ENCODE measurements at regions not wholly inside any gene's neighbourhood (a gene's known extent, or its start where the extent isn't known, plus 50 kb on each side); places are given as distances from the start of the nearest gene placed in this dataset.

GRCh38 chr11:69943066-69943465, 123.8 kb upstream of the FGF3 start:
- Histone ChIP-seq H3K9ac (ENCODE audit: low read length) (no peak overlapping the region), H3K9me3 (ENCODE audit: control insufficient read depth, low read length) (no peaks in the 10 kb centered on the region)
- DNase-seq (ENCODE audit: low read depth): no peak

GRCh38 chr11:69943506-69943905, 124.3 kb upstream of the FGF3 start:
- H3K4me3 ChIP-seq (ENCODE audit: low read length): no peak overlapping the region
- no peak for DNase-seq (ENCODE audit: low read depth)
- peaks cover 15% of the 10 kb centered on the region for H3K4me1 ChIP-seq (ENCODE audit: control insufficient read depth, insufficient read depth, low read length)

More at GRCh38 chr11:69943066-69943465, 123.8 kb upstream of the FGF3 start:
- H3K4me1 ChIP-seq (ENCODE audit: control insufficient read depth, insufficient read depth, low read length): peaks cover 11% of the 10 kb centered on the region
- peaks cover 18% of the 10 kb centered on the region for H3K27me3 ChIP-seq (replicated peaks; ENCODE audit: control insufficient read depth, insufficient read depth, low read length)
- no peaks in the 10 kb centered on the region for H3K36me3 ChIP-seq (ENCODE audit: control insufficient read depth, insufficient read depth, low read length, severe bottlenecking)
- H3K4me3 ChIP-seq (ENCODE audit: low read length): no peak overlapping the region

GRCh38 chr11:69944146-69944795, 125.1 kb upstream of the FGF3 start:
- Histone ChIP-seq H3K27me3 (replicated peaks; ENCODE audit: control insufficient read depth, insufficient read depth, low read length) (peaks cover 18% of the 10 kb centered on the region), H3K4me1 (ENCODE audit: control insufficient read depth, insufficient read depth, low read length) (peaks cover 19% of the 10 kb centered on the region), H3K36me3 (ENCODE audit: control insufficient read depth, insufficient read depth, low read length, severe bottlenecking) (no peaks in the 10 kb centered on the region), H3K4me3 (ENCODE audit: low read length) (no peak overlapping the region), H3K9me3 (ENCODE audit: control insufficient read depth, low read length) (no peaks in the 10 kb centered on the region), H3K9ac (ENCODE audit: low read length) (no peak overlapping the region)
- DNase-seq (ENCODE audit: low read depth): no peak

More at GRCh38 chr11:69943506-69943905, 124.3 kb upstream of the FGF3 start:
- H3K36me3 ChIP-seq (ENCODE audit: control insufficient read depth, insufficient read depth, low read length, severe bottlenecking): no peaks in the 10 kb centered on the region
- H3K27me3 ChIP-seq (replicated peaks; ENCODE audit: control insufficient read depth, insufficient read depth, low read length): peaks cover 18% of the 10 kb centered on the region
- no peak overlapping the region for H3K9ac ChIP-seq (ENCODE audit: low read length)
- H3K9me3 ChIP-seq (ENCODE audit: control insufficient read depth, low read length): no peaks in the 10 kb centered on the region

GRCh38 chr11:69945157-69945556, 125.9 kb upstream of the FGF3 start:
- Histone ChIP-seq H3K4me1 (ENCODE audit: control insufficient read depth, insufficient read depth, low read length) (peaks cover 16% of the 10 kb centered on the region), H3K27me3 (replicated peaks; ENCODE audit: control insufficient read depth, insufficient read depth, low read length) (peaks cover 18% of the 10 kb centered on the region), H3K4me3 (ENCODE audit: low read length) (no peak overlapping the region), H3K9me3 (ENCODE audit: control insufficient read depth, low read length) (no peaks in the 10 kb centered on the region), H3K9ac (ENCODE audit: low read length) (no peak overlapping the region), H3K36me3 (ENCODE audit: control insufficient read depth, insufficient read depth, low read length, severe bottlenecking) (no peaks in the 10 kb centered on the region)
- DNase-seq (ENCODE audit: low read depth): no peak

GRCh38 chr11:69947059-69947792, 128.0 kb upstream of the FGF3 start:
- no peak for DNase-seq (ENCODE audit: low read depth)
- no peak overlapping the region for H3K9ac ChIP-seq (ENCODE audit: low read length)
- no peak overlapping the region for H3K4me3 ChIP-seq (ENCODE audit: low read length)
- H3K27me3 ChIP-seq (replicated peaks; ENCODE audit: control insufficient read depth, insufficient read depth, low read length): peaks cover 22% of the 10 kb centered on the region
- no peaks in the 10 kb centered on the region for H3K9me3 ChIP-seq (ENCODE audit: control insufficient read depth, low read length)
- no peaks in the 10 kb centered on the region for H3K36me3 ChIP-seq (ENCODE audit: control insufficient read depth, insufficient read depth, low read length, severe bottlenecking)
- H3K4me1 ChIP-seq (ENCODE audit: control insufficient read depth, insufficient read depth, low read length): peaks cover 16% of the 10 kb centered on the region

GRCh38 chr11:69947793-69948255, 128.6 kb upstream of the FGF3 start:
- Histone ChIP-seq H3K27me3 (replicated peaks; ENCODE audit: control insufficient read depth, insufficient read depth, low read length) (peaks cover 23% of the 10 kb centered on the region), H3K4me3 (ENCODE audit: low read length) (no peak overlapping the region), H3K9me3 (ENCODE audit: control insufficient read depth, low read length) (no peaks in the 10 kb centered on the region), H3K4me1 (ENCODE audit: control insufficient read depth, insufficient read depth, low read length) (peaks cover 16% of the 10 kb centered on the region), H3K36me3 (ENCODE audit: control insufficient read depth, insufficient read depth, low read length, severe bottlenecking) (no peaks in the 10 kb centered on the region), H3K9ac (ENCODE audit: low read length) (no peak overlapping the region)
- no peak for DNase-seq (ENCODE audit: low read depth)

- DNase-seq (ENCODE audit: low read depth): peak; percentile 41
- peaks cover 16% of the 10 kb centered on the region for H3K4me1 ChIP-seq (ENCODE audit: control insufficient read depth, insufficient read depth, low read length)
- H3K27me3 ChIP-seq (replicated peaks; ENCODE audit: control insufficient read depth, insufficient read depth, low read length): peaks cover 28% of the 10 kb centered on the region
- no peaks in the 10 kb centered on the region for H3K9me3 ChIP-seq (ENCODE audit: control insufficient read depth, low read length)
- H3K9ac ChIP-seq (ENCODE audit: low read length): no peak overlapping the region
- no peak overlapping the region for H3K4me3 ChIP-seq (ENCODE audit: low read length)
- H3K36me3 ChIP-seq (ENCODE audit: control insufficient read depth, insufficient read depth, low read length, severe bottlenecking): no peaks in the 10 kb centered on the region
Observed at GRCh38 chr11:69948256-69949141, 129.3 kb upstream of the FGF3 start.

GRCh38 chr11:69949327-69949726, 128.8 kb upstream of the ANO1 start:
- H3K27me3 ChIP-seq (replicated peaks; ENCODE audit: control insufficient read depth, insufficient read depth, low read length): peaks cover 23% of the 10 kb centered on the region
- peak; percentile 68 for DNase-seq (ENCODE audit: low read depth)
- H3K9me3 ChIP-seq (ENCODE audit: control insufficient read depth, low read length): no peaks in the 10 kb centered on the region
- no peaks in the 10 kb centered on the region for H3K36me3 ChIP-seq (ENCODE audit: control insufficient read depth, insufficient read depth, low read length, severe bottlenecking)
- H3K4me1 ChIP-seq (ENCODE audit: control insufficient read depth, insufficient read depth, low read length): peaks cover 16% of the 10 kb centered on the region
- H3K4me3 ChIP-seq (ENCODE audit: low read length): no peak overlapping the region
- no peak overlapping the region for H3K9ac ChIP-seq (ENCODE audit: low read length)

GRCh38 chr11:69950120-69950519, 128.0 kb upstream of the ANO1 start:
- H3K27me3 ChIP-seq (replicated peaks; ENCODE audit: control insufficient read depth, insufficient read depth, low read length): peaks cover 20% of the 10 kb centered on the region
- H3K9ac ChIP-seq (ENCODE audit: low read length): no peak overlapping the region
- no peak for DNase-seq (ENCODE audit: low read depth)
- H3K36me3 ChIP-seq (ENCODE audit: control insufficient read depth, insufficient read depth, low read length, severe bottlenecking): no peaks in the 10 kb centered on the region
- peaks cover 16% of the 10 kb centered on the region for H3K4me1 ChIP-seq (ENCODE audit: control insufficient read depth, insufficient read depth, low read length)
- no peak overlapping the region for H3K4me3 ChIP-seq (ENCODE audit: low read length)
- no peaks in the 10 kb centered on the region for H3K9me3 ChIP-seq (ENCODE audit: control insufficient read depth, low read length)

GRCh38 chr11:69950621-69951020, 127.5 kb upstream of the ANO1 start:
- no peaks in the 10 kb centered on the region for H3K36me3 ChIP-seq (ENCODE audit: control insufficient read depth, insufficient read depth, low read length, severe bottlenecking)
- no peak overlapping the region for H3K9ac ChIP-seq (ENCODE audit: low read length)
- H3K9me3 ChIP-seq (ENCODE audit: control insufficient read depth, low read length): no peaks in the 10 kb centered on the region
- peaks cover 16% of the 10 kb centered on the region for H3K4me1 ChIP-seq (ENCODE audit: control insufficient read depth, insufficient read depth, low read length)
- no peak for DNase-seq (ENCODE audit: low read depth)
- H3K27me3 ChIP-seq (replicated peaks; ENCODE audit: control insufficient read depth, insufficient read depth, low read length): peaks cover 20% of the 10 kb centered on the region
- H3K4me3 ChIP-seq (ENCODE audit: low read length): no peak overlapping the region

- Histone ChIP-seq H3K36me3 (ENCODE audit: control insufficient read depth, insufficient read depth, low read length, severe bottlenecking) (no peaks in the 10 kb centered on the region), H3K4me1 (ENCODE audit: control insufficient read depth, insufficient read depth, low read length) (peaks cover 16% of the 10 kb centered on the region), H3K9ac (ENCODE audit: low read length) (no peak overlapping the region), H3K4me3 (ENCODE audit: low read length) (no peak overlapping the region), H3K9me3 (ENCODE audit: control insufficient read depth, low read length) (no peaks in the 10 kb centered on the region), H3K27me3 (replicated peaks; ENCODE audit: control insufficient read depth, insufficient read depth, low read length) (peaks cover 21% of the 10 kb centered on the region)
- DNase-seq (ENCODE audit: low read depth): no peak
Observed at GRCh38 chr11:69951821-69952220, 126.3 kb upstream of the ANO1 start.

All from adipocyte (in vitro differentiated cells).